Sigmoid colon (tissue), 4 donors: ENCODE measurements at regions not wholly inside any gene's neighbourhood (a gene's known extent, or its start where the extent isn't known, plus 50 kb on each side); places are given as distances from the start of the nearest gene placed in this dataset.

Experiments
- CTCF ChIP-seq, 4 experiments: fragments of 450-650 bp in 3 of 4; fragments of 200-600 bp in 1 of 4; IDR thresholded peaks; one replicate each; pipeline ENCODE4 v1.5.1; 2016 to 2019; ENCODE audit warnings: antibody characterized with exemption in 4 of 4, mild to moderate bottlenecking in 3 of 4, moderate library complexity in 2 of 4
- POLR2AphosphoS5 ChIP-seq, 4 donors: sonication (generic); formaldehyde crosslinking; IDR thresholded peaks; one replicate each; pipeline ENCODE4 v1.6.1; 2017; ENCODE audit warnings: antibody characterized with exemption in 4 of 4

- no peak for TF ChIP-seq CTCF (IDR thresholded peaks at IDR 0.05)
- no peak for TF ChIP-seq POLR2AphosphoS5 (IDR thresholded peaks at IDR 0.05)
Observed at GRCh38 chr1:99424087-99424486, 159.8 kb downstream of the PLPPR4 start.
